ENCODE measurements at regions not wholly inside any gene's neighbourhood (a gene's known extent, or its start where the extent isn't known, plus 50 kb on each side); places are given as distances from the start of the nearest gene placed in this dataset.

- Histone ChIP-seq H3K36me3 (replicated peaks in 1 of 2) (no peaks in the 10 kb centered on the region), H3K4me3 (no peak overlapping the region), H3K27me3 (no peaks in the 10 kb centered on the region), H3K4me1 (replicated peaks in 1 of 2) (no peaks in the 10 kb centered on the region), H3K9me3 (replicated peaks in 1 of 3) (no peaks in the 10 kb centered on the region), H3K27ac (no peak overlapping the region)
- TF ChIP-seq CTCF (IDR thresholded peaks at IDR 0.05) (no peak), POLR2A (IDR thresholded peaks at IDR 0.05) (no peak)
- intact Hi-C loops (cut with DNase I), result no loop called here
- DNase-seq, result no peak
- WGBS, 4 donors, result 43 to 55% (median 51%) methylated on average over 1 of the region's 1 CpG
These were observed 1846.1 kb downstream of the TP53TG3F start for GRCh38 chr16:35305476-35305875.

GRCh38 chr16:35306915-35307314 lies 1847.5 kb downstream of the TP53TG3F start:
- no peaks in the 10 kb centered on the region for H3K4me1 ChIP-seq (replicated peaks in 1 of 2)
- intact Hi-C loops (cut with DNase I), result no loop called here
- H3K36me3 ChIP-seq (replicated peaks in 1 of 2), result no peaks in the 10 kb centered on the region
- no peak overlapping the region for H3K4me3 ChIP-seq
- no peaks in the 10 kb centered on the region for H3K9me3 ChIP-seq (replicated peaks in 1 of 3)
- DNase-seq, result no peak
- H3K27me3 ChIP-seq, result no peaks in the 10 kb centered on the region
- 0 to 8% (median 4%) methylated on average over 1 of the region's 1 CpG for WGBS, 4 donors
- TF ChIP-seq CTCF (IDR thresholded peaks at IDR 0.05) (no peak), POLR2A (IDR thresholded peaks at IDR 0.05) (no peak)
- no peak overlapping the region for H3K27ac ChIP-seq

- Histone ChIP-seq H3K9me3 (replicated peaks in 1 of 3) (no peaks in the 10 kb centered on the region), H3K4me1 (replicated peaks in 1 of 2) (no peaks in the 10 kb centered on the region), H3K27me3 (no peaks in the 10 kb centered on the region), H3K4me3 (no peak overlapping the region), H3K36me3 (replicated peaks in 1 of 2) (no peaks in the 10 kb centered on the region), H3K27ac (no peak overlapping the region)
- TF ChIP-seq POLR2A (IDR thresholded peaks at IDR 0.05), result no peak
- no peak for TF ChIP-seq CTCF (IDR thresholded peaks at IDR 0.05)
- WGBS, 4 donors, result 58 to 70% (median 67%) methylated on average over 5 of the region's 5 CpGs
- DNase-seq, result no peak
- intact Hi-C loops (cut with DNase I), result no loop called here
These were observed 1849.3 kb downstream of the TP53TG3F start for GRCh38 chr16:35308674-35309073.

- no peak overlapping the region for H3K27ac ChIP-seq
- no peak for DNase-seq
- intact Hi-C loops (cut with DNase I), result no loop called here
- TF ChIP-seq POLR2A (IDR thresholded peaks at IDR 0.05) (no peak), CTCF (IDR thresholded peaks at IDR 0.05) (no peak)
- H3K9me3 ChIP-seq (replicated peaks in 1 of 3), result no peaks in the 10 kb centered on the region
- H3K27me3 ChIP-seq, result no peaks in the 10 kb centered on the region
- H3K4me3 ChIP-seq, result no peak overlapping the region
- no peaks in the 10 kb centered on the region for H3K36me3 ChIP-seq (replicated peaks in 1 of 2)
- 65 to 83% (median 73%) methylated on average over 1 to 3 of the region's 3 CpGs for WGBS, 4 donors
- no peaks in the 10 kb centered on the region for H3K4me1 ChIP-seq (replicated peaks in 1 of 2)
These were observed 1851.6 kb downstream of the TP53TG3F start for GRCh38 chr16:35310999-35311398.

Measured in adrenal gland (tissue), 9 donors.